Dermis microvascular lymphatic vessel endothelial cell (primary cell): ENCODE measurements at regions not wholly inside any gene's neighbourhood (a gene's known extent, or its start where the extent isn't known, plus 50 kb on each side); places are given as distances from the start of the nearest gene placed in this dataset.
"Not testable (repeated sequence)": the region's sequence is repeated elsewhere in the genome, so short reads cannot be mapped to it uniquely, and the experiment has no call there.

Experiments
- DNase-seq, 2 donors: peaks; one replicate each; pipeline versions ENCODE4 v3.0.0 to v3.0.0-alpha.2; 2010; ENCODE audit warnings: low read depth in 2 of 2

DNA sequence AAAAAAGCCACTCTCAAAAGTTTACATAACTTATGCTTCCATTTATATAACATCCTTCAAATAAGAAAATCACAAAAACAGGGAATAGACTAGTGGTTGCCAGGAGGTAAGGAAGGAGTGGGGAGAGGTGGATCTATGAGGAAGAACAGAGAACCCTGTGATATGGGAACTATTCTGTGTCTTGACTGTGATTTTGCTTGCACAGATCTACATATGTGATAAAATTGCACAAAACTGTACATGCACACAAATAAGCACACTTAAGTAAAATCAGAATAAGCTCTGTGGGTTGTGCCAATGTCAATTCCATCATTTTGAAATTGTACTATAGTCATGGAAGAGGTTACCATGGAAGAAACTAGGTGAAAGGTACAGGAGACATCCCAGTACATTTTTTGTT is 121.6 kb upstream of the SGCG start:
- DNase-seq, result no peak

DNA sequence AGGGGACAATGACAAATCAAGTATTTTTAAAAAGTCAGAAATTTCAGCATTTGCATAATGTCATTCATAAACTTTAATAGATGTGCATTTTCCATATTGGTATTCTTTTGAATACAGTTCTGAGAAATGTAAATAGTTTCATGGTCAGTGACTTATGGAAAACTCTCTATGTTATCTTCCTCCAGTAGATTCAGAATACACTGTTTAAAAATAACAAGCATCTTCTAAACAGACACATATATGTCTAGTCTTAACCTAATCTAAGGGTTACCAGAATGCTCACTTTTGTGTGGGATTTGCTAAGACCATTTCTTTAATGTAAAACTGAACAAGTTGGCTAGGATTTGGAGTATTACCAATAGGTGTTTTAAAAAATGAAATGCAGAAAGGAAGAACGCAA is 119.8 kb upstream of the SGCG start:
- DNase-seq, result no peak

DNA sequence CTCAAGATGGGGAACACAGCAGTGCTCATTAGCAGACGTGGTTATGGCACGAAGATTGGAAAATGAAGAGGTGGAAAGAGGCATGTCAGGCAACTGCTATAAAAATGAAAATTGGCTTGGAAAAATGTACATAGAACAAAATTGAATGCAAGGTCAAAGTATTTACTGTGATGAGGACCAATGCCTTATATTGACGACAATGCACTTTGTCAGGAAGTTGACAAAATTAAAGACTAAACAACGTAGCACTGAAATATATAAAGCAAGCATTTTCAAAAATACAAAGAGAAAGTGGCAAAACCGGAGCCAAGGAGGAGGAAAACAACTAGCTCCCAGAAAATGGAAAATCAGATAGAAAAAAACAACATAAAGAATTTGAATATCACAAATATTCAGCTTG is 113.7 kb upstream of the SGCG start:
- DNase-seq, result no peak

DNA sequence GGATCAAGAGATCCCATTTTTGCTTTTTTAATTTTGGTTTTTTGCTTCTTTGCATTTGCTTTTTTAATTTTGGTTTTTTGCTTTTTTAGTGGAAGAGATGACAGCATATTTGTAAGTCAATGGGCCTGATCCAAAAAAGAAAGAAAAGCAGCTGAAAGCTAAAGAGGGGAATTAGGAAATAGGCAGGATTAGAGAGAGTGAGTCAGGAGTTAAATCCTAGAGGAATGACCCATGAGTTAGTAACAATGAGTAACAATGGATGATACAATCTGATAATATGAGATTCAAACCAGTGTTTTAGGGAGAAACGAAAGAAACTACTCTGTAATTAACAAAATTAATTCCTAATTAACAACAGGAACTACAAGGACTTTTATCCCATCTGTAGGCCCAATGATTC is 111.2 kb upstream of the SGCG start:
- DNase-seq, result no peak

DNA sequence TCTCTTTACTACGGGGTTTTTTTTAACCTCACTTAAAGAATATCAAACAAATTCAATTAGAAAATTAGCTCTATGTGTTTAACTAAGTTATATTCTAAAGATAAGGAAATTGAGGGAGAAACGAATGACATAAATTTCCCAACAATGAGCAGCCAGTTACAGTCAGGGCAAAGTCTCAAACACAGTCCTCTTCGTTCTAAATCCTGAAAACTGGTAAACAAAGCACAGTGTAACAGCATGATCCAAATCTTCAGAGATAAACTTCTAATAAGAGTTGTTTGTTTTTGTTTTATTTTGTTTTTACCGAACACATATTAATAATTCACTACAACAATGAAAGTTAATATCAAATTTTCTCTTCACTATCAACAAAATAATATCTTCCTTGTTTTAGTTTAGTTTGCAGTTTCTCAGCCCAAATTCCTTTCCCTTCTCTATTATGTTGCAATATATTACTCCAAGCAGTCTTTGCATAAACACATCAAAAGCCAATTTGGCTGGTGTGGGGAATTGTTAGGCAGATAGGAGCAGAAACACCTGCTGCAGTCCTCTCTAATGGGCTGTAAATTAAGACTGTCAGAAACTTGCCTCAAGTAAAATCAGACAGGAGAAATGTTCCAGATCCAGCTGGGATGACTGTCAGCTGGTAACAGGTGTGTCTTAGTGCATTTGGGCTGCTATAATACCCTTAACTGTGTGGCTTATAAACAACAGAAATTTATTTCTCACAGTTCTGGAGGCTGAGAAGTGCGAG is 106.5 kb upstream of the SGCG start:
- DNase-seq, result no peak

DNA sequence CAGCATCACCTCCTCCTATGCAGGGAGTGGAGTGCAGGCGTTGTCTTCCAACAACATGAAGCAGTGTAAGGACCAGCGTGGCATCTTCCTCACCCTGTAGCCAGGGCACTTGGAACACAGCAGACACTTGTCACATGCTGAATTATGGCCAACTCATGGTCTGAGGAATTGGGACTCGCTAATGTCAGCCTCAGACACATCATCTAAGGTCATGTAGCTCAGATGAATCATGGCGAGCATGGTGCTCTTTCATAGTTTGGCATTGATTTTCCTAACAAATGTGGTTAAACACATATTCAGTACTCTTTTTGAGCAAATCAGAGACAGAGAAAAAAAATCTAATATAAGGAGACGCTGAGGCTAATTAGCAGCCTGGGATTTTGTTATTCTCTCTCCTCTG is 99.6 kb upstream of the SGCG start:
- no peak for DNase-seq

DNA sequence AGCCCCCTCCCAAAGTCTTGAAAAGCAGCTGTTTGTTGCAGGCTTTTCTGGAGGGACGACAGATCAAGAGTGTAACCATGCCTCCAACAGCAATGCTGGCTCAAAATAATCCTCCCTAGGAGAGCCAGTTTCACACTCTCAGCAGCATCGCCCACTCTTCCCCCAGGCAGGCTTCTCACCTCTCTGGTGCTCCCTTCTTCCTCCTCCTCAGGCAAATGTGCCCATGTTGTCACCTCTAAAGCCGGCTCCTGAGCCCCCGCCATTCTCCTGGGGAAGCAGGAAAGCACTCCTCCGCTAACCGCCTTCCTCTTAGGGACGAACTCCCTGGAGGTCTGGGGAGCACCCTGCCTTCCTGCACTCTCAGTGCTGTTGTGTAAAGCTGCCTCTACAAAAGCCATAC is 98.9 kb upstream of the SGCG start:
- DNase-seq, result no peak

DNA sequence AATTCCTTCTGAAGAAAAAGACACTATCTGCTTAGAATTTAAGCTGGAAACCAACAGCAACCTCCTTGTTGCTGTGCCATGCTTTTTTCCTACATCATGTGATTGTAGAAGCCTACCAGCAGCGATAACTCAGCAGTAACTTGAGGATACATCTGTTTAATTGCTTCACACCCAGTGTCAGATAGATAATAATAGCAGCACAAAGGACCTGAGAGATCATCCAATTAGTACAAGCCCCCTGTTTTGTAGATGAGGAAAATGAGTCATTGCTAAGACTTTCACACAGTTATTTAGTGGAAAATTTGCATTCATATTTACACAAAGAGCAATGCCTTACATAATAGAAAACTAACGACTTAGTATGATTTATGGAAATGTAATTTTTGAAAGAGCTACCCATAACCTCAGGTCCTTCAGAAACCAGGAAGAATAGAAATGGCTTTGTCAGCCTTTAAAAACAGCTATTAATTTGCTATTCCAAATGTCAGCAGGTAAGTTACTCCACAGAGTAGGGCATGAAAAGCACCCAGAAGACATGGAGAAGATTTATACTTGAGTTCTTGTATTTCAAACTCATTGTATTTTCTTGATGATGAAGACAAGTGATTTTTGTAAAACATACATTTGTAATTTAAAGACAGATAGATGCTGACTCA is 93.7 kb upstream of the SGCG start:
- no peak for DNase-seq

DNA sequence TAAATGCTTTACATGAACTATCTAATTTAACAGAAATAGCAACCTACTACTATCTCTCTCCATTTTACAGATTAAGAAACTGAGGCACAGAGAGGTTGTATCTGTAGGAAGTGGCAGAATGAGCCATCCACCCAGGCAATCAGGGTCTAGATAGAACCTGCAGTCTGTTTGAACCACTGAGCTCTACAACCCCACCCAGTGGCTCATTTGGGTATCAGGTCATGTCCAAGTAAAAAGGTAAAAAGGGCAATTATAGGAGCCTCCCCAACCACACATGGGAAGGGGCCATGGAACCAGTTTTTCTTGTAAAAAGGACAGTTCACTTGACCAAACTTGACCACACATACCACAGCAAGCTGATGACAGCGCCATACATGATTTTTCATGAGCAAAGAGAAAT is 92.9 kb upstream of the SGCG start:
- peak in 1 of 2 donors; percentile 2 for DNase-seq

DNA sequence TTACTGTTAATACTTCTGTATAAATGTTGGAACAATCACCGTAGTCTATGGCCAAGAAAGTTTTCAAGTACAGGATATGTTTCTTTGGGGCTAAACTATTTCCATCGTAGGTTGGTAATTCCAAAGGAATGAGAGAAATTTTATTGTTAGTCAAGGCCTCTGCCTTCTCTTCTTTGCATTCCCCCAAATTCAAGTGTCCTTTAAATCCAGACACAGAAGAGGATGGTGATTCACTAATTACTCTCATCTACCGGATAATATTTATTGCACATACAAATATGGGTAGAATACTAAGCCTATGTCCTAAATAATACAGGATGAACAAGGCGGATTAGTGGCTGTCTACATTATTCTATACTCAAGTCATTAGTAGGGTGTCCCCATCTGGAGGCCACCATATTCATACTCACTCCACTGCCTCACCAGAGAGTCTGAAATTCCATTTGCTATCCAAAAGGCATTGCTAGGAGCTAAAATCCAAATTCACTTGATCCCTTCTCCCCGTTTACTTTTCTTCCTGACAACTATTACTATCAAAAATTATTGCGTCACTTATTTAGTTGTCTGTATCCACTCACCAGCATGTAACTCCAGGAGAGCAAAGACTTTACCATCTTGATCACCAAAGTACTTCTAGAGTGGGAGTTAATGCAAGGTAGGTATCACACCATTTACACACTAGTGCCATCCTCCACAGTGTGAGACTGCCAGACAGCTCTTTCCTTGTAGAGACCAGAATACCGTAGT is 82.4 kb upstream of the SGCG start:
- no peak for DNase-seq

DNA sequence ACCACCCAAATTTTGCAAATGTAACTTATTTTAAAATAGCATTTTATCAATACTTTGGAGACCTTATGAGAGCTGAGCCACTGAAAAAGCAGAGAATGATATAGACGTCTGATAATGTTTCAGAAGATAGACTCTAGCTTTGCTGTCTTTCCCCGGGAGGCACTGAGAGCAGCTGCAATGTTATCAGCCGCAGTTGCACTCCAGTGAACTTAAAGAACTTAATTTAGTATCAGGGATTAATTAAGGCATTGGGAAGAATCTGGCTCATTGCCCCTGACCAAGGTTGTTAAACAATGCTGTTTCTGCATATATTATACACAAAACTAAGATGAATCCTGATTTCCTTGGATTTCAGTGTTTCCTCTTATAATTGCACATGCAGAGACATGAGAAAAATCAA is 75.7 kb upstream of the SGCG start:
- DNase-seq, result no peak

DNA sequence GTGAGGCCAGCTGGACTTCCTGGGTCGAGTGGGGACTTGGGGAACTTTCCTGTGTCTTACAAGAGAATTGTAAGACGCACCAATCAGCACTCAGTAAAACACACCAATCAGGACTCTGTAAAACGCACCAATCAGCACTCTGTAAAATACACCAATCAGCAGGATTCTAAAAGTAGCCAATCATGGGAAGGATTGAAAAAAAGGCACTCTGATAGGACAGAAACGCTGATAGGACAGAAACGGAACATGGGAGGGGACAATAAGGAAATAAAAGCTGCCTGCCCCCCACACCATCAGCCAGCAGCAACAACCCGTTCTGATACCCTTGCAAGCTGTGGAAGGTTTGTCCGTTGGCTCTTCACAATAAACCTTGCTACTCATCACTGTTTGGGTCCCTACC is 73.1 kb upstream of the SGCG start:
- DNase-seq, result no peak

DNA sequence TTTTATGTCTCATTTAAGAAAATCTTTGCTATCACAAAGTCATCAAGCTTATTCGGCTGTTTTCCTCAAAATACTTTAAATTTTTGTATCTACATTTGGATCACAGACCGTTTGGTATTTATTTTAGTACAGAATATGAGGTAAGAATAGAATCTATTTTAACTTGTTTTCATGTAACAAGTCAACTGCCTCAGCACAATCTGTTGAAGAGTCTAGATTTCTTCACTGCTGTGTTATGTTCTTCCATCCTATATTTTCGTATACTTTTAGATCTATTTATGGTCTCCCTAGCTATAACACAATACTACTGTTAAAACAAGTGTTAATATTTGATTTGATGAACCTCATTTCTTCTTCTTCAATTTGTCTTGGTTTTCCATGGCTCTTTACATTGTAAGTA is 61.6 kb upstream of the SGCG start:
- no peak for DNase-seq

DNA sequence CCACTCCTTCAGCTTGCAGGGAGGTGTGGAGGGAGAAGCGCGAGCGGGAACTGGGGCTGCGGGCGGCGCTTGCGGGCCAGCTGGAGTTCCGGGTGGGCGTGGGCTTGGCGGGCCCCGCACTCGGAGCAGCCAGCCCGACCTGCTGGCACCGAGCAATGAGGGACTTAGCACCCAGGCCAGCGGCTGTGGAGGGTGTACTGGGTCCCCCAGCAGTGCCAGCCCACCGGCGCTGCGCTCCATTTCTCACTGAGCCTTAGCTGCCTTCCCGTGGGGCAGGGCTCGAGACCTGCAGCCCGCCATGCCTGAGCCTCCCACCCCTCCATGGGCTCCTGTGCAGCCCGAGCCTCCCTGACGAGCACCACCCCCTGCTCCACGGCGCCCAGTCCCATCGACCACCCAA is 53.2 kb upstream of the SGCG start:
- not testable (repeated sequence) for DNase-seq

DNA sequence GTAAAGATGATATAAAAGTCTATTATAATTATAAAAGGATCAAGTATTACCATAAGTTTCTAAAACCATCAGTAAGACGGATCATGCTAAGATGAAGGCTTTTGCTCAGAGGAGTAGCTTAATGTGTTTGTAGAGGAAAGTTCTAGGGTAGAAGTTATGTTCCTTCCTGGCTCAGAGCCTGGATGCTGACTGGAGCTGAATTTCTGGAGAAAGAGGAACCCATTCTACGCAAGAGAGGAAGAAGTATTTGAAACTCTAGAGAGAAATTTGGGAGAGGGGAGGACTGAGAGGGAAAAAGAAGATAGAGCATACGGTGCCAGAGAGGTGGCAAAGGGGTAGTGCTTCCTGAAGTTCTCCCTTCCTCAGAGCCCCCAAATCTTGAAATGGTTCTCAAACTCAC is 51.4 kb upstream of the SGCG start:
- no peak for DNase-seq
